ENCODE measurements at regions not wholly inside any gene's neighbourhood (a gene's known extent, or its start where the extent isn't known, plus 50 kb on each side); places are given as distances from the start of the nearest gene placed in this dataset.

- Histone ChIP-seq H3K4me2 (ENCODE audit: insufficient read depth, low read length) (no peak overlapping the region), H3K79me2 (ENCODE audit: control insufficient read depth, insufficient read depth, low read length) (no peaks in the 10 kb centered on the region), H3K4me1 (ENCODE audit: control insufficient read depth, extremely low read depth, insufficient read depth, low read length) (peaks cover 6% of the 10 kb centered on the region), H4K20me1 (replicated peaks; ENCODE audit: control insufficient read depth, extremely low read depth, insufficient read depth, low read length) (no peaks in the 10 kb centered on the region), H3K9me3 (replicated peaks; ENCODE audit: control insufficient read depth, insufficient read depth, low read length) (no peaks in the 10 kb centered on the region), H3K27ac (ENCODE audit: insufficient read depth, low read depth, low read length) (no peak overlapping the region), H3K9ac (replicated peaks; ENCODE audit: extremely low read depth, insufficient read depth, low read length) (no peak overlapping the region), H3K36me3 (ENCODE audit: control insufficient read depth in 2 of 2, extremely low read depth in 1 of 2, insufficient read depth in 2 of 2, low read length in 2 of 2) (no peaks in the 10 kb centered on the region), H3K9me1 (replicated peaks; ENCODE audit: control insufficient read depth, extremely low read depth, insufficient read depth, low read length) (no peaks in the 10 kb centered on the region), H3K4me3 (replicated peaks in 1 of 3; ENCODE audit: insufficient read depth in 1 of 3, low read depth in 1 of 3, low read length in 3 of 3) (no peak overlapping the region), H3K27me3 (ENCODE audit: control insufficient read depth in 2 of 2, insufficient read depth in 2 of 2, low read length in 2 of 2) (no peaks in the 10 kb centered on the region), H2AFZ (ENCODE audit: low read depth, low read length) (no peak overlapping the region)
- CTCF ChIA-PET: no interaction called here
- BruUV-seq (replicated peaks): no TSS peak
- FAIRE-seq (no peak), DNase-seq (ENCODE audit: low read depth, low spot score) (no peak)
- dilution Hi-C loops (cut with MboI; ENCODE audit: extremely low pct_ligation_motif_present, low sequenced_read_pairs): no loop called here
- TF ChIP-seq POLR2A (IDR thresholded peaks at IDR 0.05; ENCODE audit: low read depth, low read length) (no peak), MAX (IDR thresholded peaks at IDR 0.05; ENCODE audit: insufficient read depth, insufficient read length) (no peak), CTCF (IDR thresholded peaks at IDR 0.05; ENCODE audit: extremely low read depth in 1 of 2, insufficient read depth in 1 of 2, low read depth in 1 of 2, low read length in 2 of 2) (no peak), POLR2AphosphoS5 (IDR thresholded peaks at IDR 0.05; ENCODE audit: insufficient read depth, low read depth, low read length) (no peak), MYC (IDR thresholded peaks at IDR 0.05; ENCODE audit: low read depth, low read length) (no peak), JUN (IDR thresholded peaks at IDR 0.05; ENCODE audit: borderline replicate concordance, insufficient read depth, insufficient read length, low read depth) (no peak), FOS (IDR thresholded peaks at IDR 0.05; ENCODE audit: borderline replicate concordance, insufficient read depth, low read length) (no peak), GATA2 (IDR thresholded peaks at IDR 0.05; ENCODE audit: insufficient read depth, insufficient read length, low read depth, low read length) (no peak), EZH2 (IDR thresholded peaks at IDR 0.05; ENCODE audit: borderline replicate concordance, low read depth, low read length, severe bottlenecking) (no peak)
- intact Hi-C loops (cut with micrococcal nuclease): no loop called here
- POLR2A ChIA-PET: no interaction called here
Measured at GRCh38 chr6:40726853-40727252, 139.7 kb upstream of the LRFN2 start.
